Spleen (tissue), 11 donors: ENCODE measurements at regions not wholly inside any gene's neighbourhood (a gene's known extent, or its start where the extent isn't known, plus 50 kb on each side); places are given as distances from the start of the nearest gene placed in this dataset.

Source experiments
- DNase-seq: peaks from one replicate; pipeline ENCODE4 v3.0.0-alpha.2; 2020
- H3K27ac ChIP-seq, 8 donors: fragments of 200-600 bp; sonication (generic) in 7 of 8; 1 replicate in 4 of 8; 2 replicates in 4 of 8; pipeline versions ENCODE4 v1.5.0 to v1.8.0; 2016 to 2021; ENCODE audit warnings: inconsistent platforms in 4 of 8, mild to moderate bottlenecking in 4 of 8, moderate library complexity in 1 of 8
- H3K27me3 ChIP-seq, 7 donors: fragments of 200-600 bp; sonication (generic) in 6 of 7; replicated peaks in 1 of 7; 1 replicate in 4 of 7; 2 replicates in 3 of 7; pipeline versions ENCODE4 v1.5.0 to v1.8.0; 2016 to 2021; ENCODE audit warnings: inconsistent platforms in 3 of 7, mild to moderate bottlenecking in 1 of 7
- H3K36me3 ChIP-seq, 6 donors: fragments of 200-600 bp; sonication (generic) in 5 of 6; 1 replicate in 4 of 6; 2 replicates in 2 of 6; pipeline versions ENCODE4 v1.5.0 to v1.8.0; 2016 to 2021; ENCODE audit warnings: inconsistent platforms in 2 of 6
- H3K4me1 ChIP-seq, 6 donors: fragments of 200-600 bp; sonication (generic) in 5 of 6; 1 replicate in 3 of 6; 2 replicates in 3 of 6; pipeline versions ENCODE4 v1.5.0 to v1.8.0; 2016 to 2021; ENCODE audit warnings: inconsistent platforms in 3 of 6
- H3K4me3 ChIP-seq, 8 donors: fragments of 200-600 bp; sonication (generic) in 7 of 8; 1 replicate in 4 of 8; 2 replicates in 4 of 8; pipeline versions ENCODE4 v1.5.0 to v1.8.0; 2016 to 2021; ENCODE audit warnings: inconsistent platforms in 4 of 8, mild to moderate bottlenecking in 4 of 8, moderate library complexity in 2 of 8
- H3K9me3 ChIP-seq, 8 donors: fragments of 200-600 bp; sonication (generic) in 7 of 8; 1 replicate in 4 of 8; 2 replicates in 4 of 8; pipeline versions ENCODE4 v1.5.0 to v1.8.0; 2016 to 2021; ENCODE audit warnings: inconsistent platforms in 4 of 8
- POLR2A ChIP-seq, 3 donors: fragments of 450-650 bp; IDR thresholded peaks; one replicate each; pipeline ENCODE4 v1.5.1; 2017; ENCODE audit warnings: antibody characterized with exemption in 3 of 3, mild to moderate bottlenecking in 1 of 3
- POLR2AphosphoS5 ChIP-seq, 3 donors: sonication (generic); formaldehyde crosslinking; IDR thresholded peaks; one replicate each; pipeline ENCODE4 v1.5.1; 2017; ENCODE audit warnings: antibody characterized with exemption in 3 of 3
- WGBS, 5 donors: extraction: QIAGEN DNeasy Blood & Tissue Kit in 3 of 5; methylation state at CpG; one replicate each; pipeline versions ENCODE4 v1.1.5 to v1.1.7; 2013 to 2018; 5-methylcytosine and 5-hydroxymethylcytosine counted together
- intact Hi-C: fragments of 100-400 bp; cut with DNase I; formaldehyde crosslinking; loops from one replicate; pipeline ENCODE4 v1.15.0; 2023; ENCODE audit warnings: low total_unique reads
- TF ChIP-seq, protein P1 (sequence below), 11 experiments: fragments of 200-600 bp in 7 of 11; fragments of 450-650 bp in 4 of 11; sonication (generic) in 4 of 11; IDR thresholded peaks in 8 of 11; conservative IDR thresholded peaks in 3 of 11; 1 replicate in 7 of 11; 2 replicates in 4 of 11; pipeline versions ENCODE4 v1.4.0 to v1.8.0; 2016 to 2021; ENCODE audit warnings: antibody characterized with exemption in 11 of 11, inconsistent platforms in 4 of 11, mild to moderate bottlenecking in 1 of 11
- donor health status: healthy with polysubstance abuse.
- donor health status: DM: no; HTN: no; CAD: no; lungs with moderate emphysema.
- donor health status: DM: no; HTN: no; CAD: no.
- donor health status: Bipolar disorder and iron deficiency.
- donor health status: healthy.
- donor health status: DM: no; HTN: no; CAD: no.
- donor health status: DM: yes; HTN: yes; CAD: no.

DNA sequence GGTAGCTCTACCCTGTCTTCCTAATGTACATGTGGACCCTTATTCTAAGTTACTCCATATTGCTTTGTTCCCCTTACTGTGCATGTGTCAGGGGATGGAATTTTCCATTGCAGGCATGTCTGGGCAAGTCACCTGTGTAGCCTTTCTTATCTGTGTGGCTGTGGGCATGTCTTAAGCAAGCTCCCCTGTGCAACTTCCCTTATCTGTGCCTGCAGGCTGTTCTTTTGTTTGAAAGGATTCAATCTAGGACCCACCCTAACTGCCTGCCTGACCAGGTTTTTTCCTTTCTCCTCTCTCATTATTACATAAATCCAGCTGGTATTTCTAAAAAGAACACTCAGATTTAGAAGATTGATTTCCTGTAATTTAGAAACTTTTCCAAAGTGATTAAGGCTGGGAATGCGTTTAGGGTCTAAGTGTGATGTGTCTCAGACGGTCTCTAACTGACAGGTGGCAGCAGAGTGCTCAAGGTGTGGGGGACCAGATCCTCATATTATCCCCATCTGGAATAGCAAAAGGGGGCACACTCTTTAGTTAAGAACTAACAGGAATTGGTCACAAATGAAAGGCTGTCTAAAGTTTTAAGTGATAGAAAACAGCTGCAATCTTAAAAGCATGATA is 198.9 kb upstream of the PPP1R2C start:
- no peak for DNase-seq
- Histone ChIP-seq H3K27ac (no peak overlapping the region), H3K4me3 (no peak overlapping the region), H3K9me3 (peaks cover 0 to 14% (median 0%) of the 10 kb centered on the region in 8 donors), H3K36me3 (no peaks in the 10 kb centered on the region), H3K4me1 (peaks cover 0 to 6% (median 0%) of the 10 kb centered on the region in 6 donors), H3K27me3 (no peaks in the 10 kb centered on the region)
- TF ChIP-seq POLR2AphosphoS5 (IDR thresholded peaks at IDR 0.05) (no peak), POLR2A (IDR thresholded peaks at IDR 0.05) (no peak)
- TF ChIP-seq, protein P1, sequence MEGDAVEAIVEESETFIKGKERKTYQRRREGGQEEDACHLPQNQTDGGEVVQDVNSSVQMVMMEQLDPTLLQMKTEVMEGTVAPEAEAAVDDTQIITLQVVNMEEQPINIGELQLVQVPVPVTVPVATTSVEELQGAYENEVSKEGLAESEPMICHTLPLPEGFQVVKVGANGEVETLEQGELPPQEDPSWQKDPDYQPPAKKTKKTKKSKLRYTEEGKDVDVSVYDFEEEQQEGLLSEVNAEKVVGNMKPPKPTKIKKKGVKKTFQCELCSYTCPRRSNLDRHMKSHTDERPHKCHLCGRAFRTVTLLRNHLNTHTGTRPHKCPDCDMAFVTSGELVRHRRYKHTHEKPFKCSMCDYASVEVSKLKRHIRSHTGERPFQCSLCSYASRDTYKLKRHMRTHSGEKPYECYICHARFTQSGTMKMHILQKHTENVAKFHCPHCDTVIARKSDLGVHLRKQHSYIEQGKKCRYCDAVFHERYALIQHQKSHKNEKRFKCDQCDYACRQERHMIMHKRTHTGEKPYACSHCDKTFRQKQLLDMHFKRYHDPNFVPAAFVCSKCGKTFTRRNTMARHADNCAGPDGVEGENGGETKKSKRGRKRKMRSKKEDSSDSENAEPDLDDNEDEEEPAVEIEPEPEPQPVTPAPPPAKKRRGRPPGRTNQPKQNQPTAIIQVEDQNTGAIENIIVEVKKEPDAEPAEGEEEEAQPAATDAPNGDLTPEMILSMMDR (IDR thresholded peaks at IDR 0.05 in 8 of 11, conservative IDR thresholded peaks at IDR 0.05 in 3 of 11) = no peak
- 21 to 49% (median 42%) methylated on average over 2 of the region's 2 CpGs for WGBS, 5 donors
- intact Hi-C loops = no loop called here

DNA sequence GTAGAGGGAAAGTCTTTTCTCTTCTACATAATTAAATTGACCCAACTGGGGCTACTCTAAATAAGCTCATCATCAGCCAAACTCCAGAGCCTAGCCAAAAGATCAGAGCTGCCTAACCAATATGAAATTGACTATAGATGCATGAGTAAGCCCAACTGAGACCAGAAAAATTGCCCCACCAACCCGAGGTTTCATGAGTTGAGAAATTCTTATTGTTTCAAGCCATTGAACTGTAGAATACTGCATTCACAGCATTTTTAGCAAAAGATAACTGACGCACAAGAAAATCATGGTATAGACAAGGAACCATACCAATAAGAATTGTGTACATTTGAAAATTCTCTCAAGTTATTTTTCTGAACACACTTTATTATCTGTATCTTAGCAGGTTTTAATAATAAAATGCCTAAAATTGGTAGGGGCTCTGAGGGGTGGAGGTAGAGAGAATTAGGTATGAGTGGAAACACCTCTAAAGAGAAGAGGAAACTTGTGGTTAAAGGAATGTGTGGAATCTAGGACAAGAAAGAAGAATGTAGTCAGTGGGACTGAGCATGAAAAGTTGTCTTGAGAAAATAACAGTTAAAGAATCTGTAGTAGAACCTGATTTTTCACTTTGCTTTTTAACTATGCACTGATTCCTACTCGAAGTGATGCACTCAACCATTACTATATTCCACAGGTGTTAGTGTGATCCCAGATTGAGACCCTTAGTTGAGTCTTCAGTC is 200.9 kb upstream of the PPP1R2C start:
- no peak for DNase-seq
- H3K4me1 ChIP-seq = peaks cover 0 to 6% (median 0%) of the 10 kb centered on the region in 6 donors
- intact Hi-C loops = no loop called here
- H3K27ac ChIP-seq = no peak overlapping the region
- no peak overlapping the region for H3K4me3 ChIP-seq
- H3K27me3 ChIP-seq = no peaks in the 10 kb centered on the region
- no peaks in the 10 kb centered on the region for H3K36me3 ChIP-seq
- peaks cover 0 to 14% (median 0%) of the 10 kb centered on the region in 8 donors for H3K9me3 ChIP-seq
- TF ChIP-seq POLR2A (IDR thresholded peaks at IDR 0.05) = no peak
- TF ChIP-seq POLR2AphosphoS5 (IDR thresholded peaks at IDR 0.05) = no peak
- TF ChIP-seq, protein P1 (IDR thresholded peaks at IDR 0.05 in 8 of 11, conservative IDR thresholded peaks at IDR 0.05 in 3 of 11) = no peak
- WGBS, 5 donors = 66 to 76% (median 72%) methylated on average over 3 of the region's 3 CpGs

DNA sequence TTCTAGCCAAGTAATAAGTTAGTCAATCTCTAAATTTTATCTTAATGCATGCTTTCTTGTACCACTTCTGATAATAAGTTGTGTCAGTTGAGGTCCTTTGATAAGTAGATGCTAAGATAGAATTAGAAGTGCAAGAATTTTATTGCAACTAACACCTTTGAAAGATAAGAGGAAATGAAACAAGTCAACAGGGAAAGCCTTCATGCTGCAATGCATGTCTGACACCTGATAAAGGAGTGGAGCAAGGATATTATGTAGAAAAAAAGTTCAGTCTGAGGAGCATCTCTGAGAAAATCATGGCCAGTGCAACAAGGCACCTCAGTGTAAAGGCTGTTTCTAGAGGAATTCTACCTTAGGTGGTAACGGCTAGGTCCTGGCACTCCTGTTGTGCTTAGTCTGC is 210.7 kb upstream of the PPP1R2C start:
- no peaks in the 10 kb centered on the region for H3K9me3 ChIP-seq
- no peak for TF ChIP-seq POLR2AphosphoS5 (IDR thresholded peaks at IDR 0.05)
- no peak for TF ChIP-seq POLR2A (IDR thresholded peaks at IDR 0.05)
- TF ChIP-seq, protein P1 (IDR thresholded peaks at IDR 0.05 in 8 of 11, conservative IDR thresholded peaks at IDR 0.05 in 3 of 11) = no peak
- intact Hi-C loops = no loop called here
- no peaks in the 10 kb centered on the region for H3K27me3 ChIP-seq
- no peak overlapping the region for H3K4me3 ChIP-seq
- H3K4me1 ChIP-seq = peaks cover 0 to 11% (median 0%) of the 10 kb centered on the region in 6 donors
- no peak for DNase-seq
- no peaks in the 10 kb centered on the region for H3K36me3 ChIP-seq
- WGBS, 5 donors = 71 to 90% (median 82%) methylated on average over 1 of the region's 1 CpG
- H3K27ac ChIP-seq = peak overlapping the region in 2 of 8 donors; percentile 4 to 13

DNA sequence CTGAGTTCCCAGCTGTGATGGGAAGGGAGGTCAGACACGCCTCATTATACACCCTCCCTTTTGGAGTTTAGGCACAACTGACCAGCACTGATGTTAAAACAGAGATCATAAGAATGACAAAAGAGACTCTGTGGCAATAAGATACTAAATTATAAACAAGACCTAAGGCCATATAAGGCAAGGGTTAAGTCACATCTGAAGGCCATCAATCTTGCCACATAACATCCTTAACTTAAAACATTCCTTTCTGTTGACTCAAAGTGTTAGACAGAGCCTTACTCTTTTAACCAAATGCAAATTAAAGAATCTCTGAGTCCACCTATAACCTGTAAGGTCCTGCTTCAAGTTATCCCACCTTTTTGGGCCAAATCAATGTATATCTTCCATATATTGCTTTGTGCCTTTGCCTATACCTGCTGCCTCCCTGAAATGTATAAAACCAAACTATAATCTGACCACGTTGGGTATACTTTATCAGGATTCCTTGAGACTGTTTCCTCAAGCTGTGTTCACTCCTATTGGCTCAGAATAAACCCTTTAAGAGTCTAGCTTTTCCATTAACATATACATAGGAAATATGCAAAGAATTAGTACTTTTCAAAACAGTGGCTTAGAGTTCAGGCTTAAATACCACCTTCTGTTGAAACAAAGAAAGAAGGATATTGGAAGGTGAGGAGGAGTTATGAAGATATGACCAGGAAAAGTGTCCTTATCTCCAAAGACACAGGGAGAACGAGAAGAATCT is 214.4 kb upstream of the PPP1R2C start:
- DNase-seq = no peak
- no peak overlapping the region for H3K4me3 ChIP-seq
- intact Hi-C loops = no loop called here
- H3K27me3 ChIP-seq = no peaks in the 10 kb centered on the region
- H3K4me1 ChIP-seq = peaks cover 0 to 11% (median 0%) of the 10 kb centered on the region in 6 donors
- WGBS, 5 donors = 47 to 89% (median 73%) methylated on average over 3 of the region's 3 CpGs
- TF ChIP-seq POLR2AphosphoS5 (IDR thresholded peaks at IDR 0.05) = no peak
- TF ChIP-seq POLR2A (IDR thresholded peaks at IDR 0.05) = no peak
- TF ChIP-seq, protein P1 (IDR thresholded peaks at IDR 0.05 in 8 of 11, conservative IDR thresholded peaks at IDR 0.05 in 3 of 11) = no peak
- H3K27ac ChIP-seq = no peak overlapping the region
- H3K9me3 ChIP-seq = peaks cover 0 to 4% (median 0%) of the 10 kb centered on the region in 8 donors
- H3K36me3 ChIP-seq = no peaks in the 10 kb centered on the region
